ENCODE measurements at regions not wholly inside any gene's neighbourhood (a gene's known extent, or its start where the extent isn't known, plus 50 kb on each side); places are given as distances from the start of the nearest gene placed in this dataset.

DNA sequence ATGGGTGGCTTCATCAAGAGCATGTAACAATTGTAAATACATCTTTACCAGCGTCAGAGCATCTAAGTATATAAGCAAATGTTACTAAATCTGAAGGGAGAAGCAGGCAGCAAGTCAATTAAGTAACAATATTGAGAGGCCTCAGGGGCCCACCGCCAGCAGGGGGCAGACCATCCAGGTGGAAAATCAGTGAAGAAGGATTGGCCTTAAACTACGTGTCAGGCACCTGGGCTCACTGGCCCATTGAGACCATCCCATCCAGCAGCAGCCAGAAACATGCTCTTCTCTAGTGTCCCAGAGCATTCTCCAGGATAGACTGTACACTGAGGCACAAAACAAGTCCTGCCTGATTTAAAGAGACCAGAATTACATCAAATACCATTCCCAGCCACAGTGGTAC is 96.2 kb upstream of the SNTG2 start:
- H3K9ac ChIP-seq = no peak overlapping the region
- H3K79me2 ChIP-seq (ENCODE audit: insufficient read depth) = no peaks in the 10 kb centered on the region
- TF ChIP-seq CTCF (IDR thresholded peaks at IDR 0.05) (peak; percentile 44), EP300 (IDR thresholded peaks at IDR 0.05; ENCODE audit: borderline replicate concordance in 1 of 2, low read depth in 1 of 2, low read length in 1 of 2) (no peak)
- DNase-seq = no peak
- H3K36me3 ChIP-seq (replicated peaks in 1 of 2; ENCODE audit: control insufficient read depth in 1 of 2, insufficient read depth in 2 of 2, low read length in 1 of 2) = no peaks in the 10 kb centered on the region
- H3K27me3 ChIP-seq (ENCODE audit: insufficient read depth) = no peaks in the 10 kb centered on the region
- WGBS (ENCODE audit: low lambda C conversion rate) = 37% methylated on average over 3 of the region's 3 CpGs
- no peaks in the 10 kb centered on the region for H3K9me2 ChIP-seq
- H3K27ac ChIP-seq (ENCODE audit: low read depth in 2 of 2, low read length in 1 of 2) = no peak overlapping the region
- no peak overlapping the region for H2AFZ ChIP-seq (ENCODE audit: low read depth)
- POLR2A ChIA-PET = no interaction called here
- H3K4me1 ChIP-seq (ENCODE audit: control insufficient read depth in 1 of 2, insufficient read depth in 2 of 2, low read depth in 1 of 2, low read length in 1 of 2) = peaks cover 0 to 37% of the 10 kb centered on the region in 2 experiments; a peak in 2 of 4 replicates
- H3K4me2 ChIP-seq = no peak overlapping the region
- no peaks in the 10 kb centered on the region for H4K20me1 ChIP-seq (ENCODE audit: insufficient read depth)
- no peaks in the 10 kb centered on the region for H3F3A ChIP-seq (replicated peaks; ENCODE audit: insufficient read depth)
- no peak overlapping the region for H3K4me3 ChIP-seq (ENCODE audit: low read depth in 2 of 2, low read length in 1 of 2)
- H3K9me3 ChIP-seq = no peaks in the 10 kb centered on the region; the same call in 1 of the 2 replicates
- CTCF ChIA-PET = no interaction called here

- H3F3A ChIP-seq (replicated peaks; ENCODE audit: insufficient read depth) = no peaks in the 10 kb centered on the region
- POLR2A ChIA-PET = no interaction called here
- CTCF ChIA-PET = interaction anchor here (1.2 to 1.3 kb wide), 2 partner anchors 19 to 138 kb away, joined by 3 to 5 read pairs; no protein-coding TSS in a partner anchor
- DNase-seq = no peak
- H3K36me3 ChIP-seq (replicated peaks in 1 of 2; ENCODE audit: control insufficient read depth in 1 of 2, insufficient read depth in 2 of 2, low read length in 1 of 2) = no peaks in the 10 kb centered on the region
- no peaks in the 10 kb centered on the region for H3K79me2 ChIP-seq (ENCODE audit: insufficient read depth)
- no peak overlapping the region for H3K27ac ChIP-seq (ENCODE audit: low read depth in 2 of 2, low read length in 1 of 2)
- H3K4me1 ChIP-seq (ENCODE audit: control insufficient read depth in 1 of 2, insufficient read depth in 2 of 2, low read depth in 1 of 2, low read length in 1 of 2) = peaks cover 0 to 42% of the 10 kb centered on the region in 2 experiments; a peak in 2 of 4 replicates
- H3K9me2 ChIP-seq = no peaks in the 10 kb centered on the region
- no peak overlapping the region for H2AFZ ChIP-seq (ENCODE audit: low read depth)
- H3K9me3 ChIP-seq = no peaks in the 10 kb centered on the region; the same call in 1 of the 2 replicates
- H3K4me3 ChIP-seq (ENCODE audit: low read depth in 2 of 2, low read length in 1 of 2) = no peak overlapping the region
- no peaks in the 10 kb centered on the region for H4K20me1 ChIP-seq (ENCODE audit: insufficient read depth)
- 36% methylated on average over 19 of the region's 19 CpGs for WGBS (ENCODE audit: low lambda C conversion rate)
- H3K27me3 ChIP-seq (ENCODE audit: insufficient read depth) = no peaks in the 10 kb centered on the region
- TF ChIP-seq TAF1 (IDR thresholded peaks at IDR 0.05; ENCODE audit: borderline replicate concordance, low read depth, low read length) (no peak), RXRA (IDR thresholded peaks at IDR 0.05; ENCODE audit: borderline replicate concordance, low read depth) (no peak), SMC3 (IDR thresholded peaks at IDR 0.05; ENCODE audit: low read depth, low read length) (no peak), CHD2 (IDR thresholded peaks at IDR 0.05; ENCODE audit: low read length, partially characterized antibody) (no peak), ZBTB33 (IDR thresholded peaks at IDR 0.05; ENCODE audit: borderline replicate concordance, low read depth) (no peak), IRF3 (IDR thresholded peaks at IDR 0.05; ENCODE audit: low read depth, low read length) (no peak), FOXJ3 (CRISPR knock-in tag; IDR thresholded peaks at IDR 0.05) (no peak), TEAD4 (IDR thresholded peaks at IDR 0.05; ENCODE audit: borderline replicate concordance, insufficient read depth) (no peak), MAX (IDR thresholded peaks at IDR 0.05; ENCODE audit: low read depth) (no peak)
- TF ChIP-seq, protein P1, sequence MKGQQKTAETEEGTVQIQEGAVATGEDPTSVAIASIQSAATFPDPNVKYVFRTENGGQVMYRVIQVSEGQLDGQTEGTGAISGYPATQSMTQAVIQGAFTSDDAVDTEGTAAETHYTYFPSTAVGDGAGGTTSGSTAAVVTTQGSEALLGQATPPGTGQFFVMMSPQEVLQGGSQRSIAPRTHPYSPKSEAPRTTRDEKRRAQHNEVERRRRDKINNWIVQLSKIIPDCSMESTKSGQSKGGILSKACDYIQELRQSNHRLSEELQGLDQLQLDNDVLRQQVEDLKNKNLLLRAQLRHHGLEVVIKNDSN (IDR thresholded peaks at IDR 0.05; ENCODE audit: borderline replicate concordance, low read depth) = no peak
- no peak overlapping the region for H3K4me2 ChIP-seq
- H3K9ac ChIP-seq = no peak overlapping the region
These were observed 97.3 kb upstream of the SNTG2 start for GRCh38 chr2:853203-853870.
